ENCODE measurements at regions not wholly inside any gene's neighbourhood (a gene's known extent, or its start where the extent isn't known, plus 50 kb on each side); places are given as distances from the start of the nearest gene placed in this dataset.

- TF ChIP-seq CTCF (IDR thresholded peaks at IDR 0.05) = no peak
- Histone ChIP-seq H3K4me1 (no peaks in the 10 kb centered on the region), H3K27me3 (ENCODE audit: control insufficient read depth, insufficient read depth, low read length) (no peaks in the 10 kb centered on the region), H3K9me3 (ENCODE audit: control insufficient read depth, low read length) (no peaks in the 10 kb centered on the region), H2AFZ (no peak overlapping the region), H3K4me3 (ENCODE audit: low read depth, low read length) (no peak overlapping the region), H3K9ac (no peak overlapping the region), H3K4me2 (ENCODE audit: low read length) (no peak overlapping the region), H3K27ac (no peak overlapping the region), H3K79me2 (no peaks in the 10 kb centered on the region), H3K36me3 (ENCODE audit: control insufficient read depth, insufficient read depth, low read length) (no peaks in the 10 kb centered on the region)
These were observed 393.5 kb upstream of the JARID2 start for GRCh38 chr6:14852375-14852774.

GRCh38 chr6:14856177-14856576 is 389.7 kb upstream of the JARID2 start:
- no peak overlapping the region for H3K9ac ChIP-seq
- no peaks in the 10 kb centered on the region for H3K9me3 ChIP-seq (ENCODE audit: control insufficient read depth, low read length)
- H3K4me3 ChIP-seq (ENCODE audit: low read depth, low read length) = no peak overlapping the region
- no peak overlapping the region for H2AFZ ChIP-seq
- H3K4me1 ChIP-seq = no peaks in the 10 kb centered on the region
- H3K27me3 ChIP-seq (ENCODE audit: control insufficient read depth, insufficient read depth, low read length) = no peaks in the 10 kb centered on the region
- H3K4me2 ChIP-seq (ENCODE audit: low read length) = no peak overlapping the region
- H3K27ac ChIP-seq = no peak overlapping the region
- H3K36me3 ChIP-seq (ENCODE audit: control insufficient read depth, insufficient read depth, low read length) = no peaks in the 10 kb centered on the region
- no peak for TF ChIP-seq CTCF (IDR thresholded peaks at IDR 0.05)
- no peaks in the 10 kb centered on the region for H3K79me2 ChIP-seq

GRCh38 chr6:14857001-14857400 is 388.9 kb upstream of the JARID2 start:
- no peak for TF ChIP-seq CTCF (IDR thresholded peaks at IDR 0.05)
- no peak overlapping the region for H3K9ac ChIP-seq
- H2AFZ ChIP-seq = no peak overlapping the region
- H3K4me1 ChIP-seq = no peaks in the 10 kb centered on the region
- H3K9me3 ChIP-seq (ENCODE audit: control insufficient read depth, low read length) = no peaks in the 10 kb centered on the region
- H3K36me3 ChIP-seq (ENCODE audit: control insufficient read depth, insufficient read depth, low read length) = no peaks in the 10 kb centered on the region
- H3K27me3 ChIP-seq (ENCODE audit: control insufficient read depth, insufficient read depth, low read length) = no peaks in the 10 kb centered on the region
- H3K79me2 ChIP-seq = no peaks in the 10 kb centered on the region
- no peak overlapping the region for H3K4me2 ChIP-seq (ENCODE audit: low read length)
- H3K4me3 ChIP-seq (ENCODE audit: low read depth, low read length) = no peak overlapping the region
- no peak overlapping the region for H3K27ac ChIP-seq

DNA sequence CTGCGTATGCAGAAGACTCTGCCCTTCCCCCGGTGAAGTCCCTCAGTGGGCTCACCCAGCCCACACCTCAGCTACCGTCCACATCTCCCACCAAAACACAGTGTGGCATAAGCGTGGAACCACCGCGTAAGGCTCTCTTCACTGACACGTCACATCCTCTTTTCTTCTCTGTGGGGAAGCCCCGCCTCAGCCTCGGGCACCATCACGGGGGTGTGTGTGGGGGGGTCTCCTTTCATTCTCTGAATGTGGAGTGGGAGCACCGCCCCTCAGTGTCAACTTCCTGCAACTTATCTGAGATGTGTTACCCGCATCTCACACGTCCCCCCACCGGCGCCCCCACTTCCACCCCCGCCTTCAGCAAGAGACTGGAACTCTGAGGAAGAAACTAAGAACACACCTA is 388.4 kb upstream of the JARID2 start:
- H3K9ac ChIP-seq = no peak overlapping the region
- no peak overlapping the region for H2AFZ ChIP-seq
- no peak for TF ChIP-seq CTCF (IDR thresholded peaks at IDR 0.05)
- no peak overlapping the region for H3K27ac ChIP-seq
- H3K4me2 ChIP-seq (ENCODE audit: low read length) = no peak overlapping the region
- no peaks in the 10 kb centered on the region for H3K36me3 ChIP-seq (ENCODE audit: control insufficient read depth, insufficient read depth, low read length)
- no peaks in the 10 kb centered on the region for H3K4me1 ChIP-seq
- no peak overlapping the region for H3K4me3 ChIP-seq (ENCODE audit: low read depth, low read length)
- H3K9me3 ChIP-seq (ENCODE audit: control insufficient read depth, low read length) = no peaks in the 10 kb centered on the region
- no peaks in the 10 kb centered on the region for H3K27me3 ChIP-seq (ENCODE audit: control insufficient read depth, insufficient read depth, low read length)
- H3K79me2 ChIP-seq = no peaks in the 10 kb centered on the region

DNA sequence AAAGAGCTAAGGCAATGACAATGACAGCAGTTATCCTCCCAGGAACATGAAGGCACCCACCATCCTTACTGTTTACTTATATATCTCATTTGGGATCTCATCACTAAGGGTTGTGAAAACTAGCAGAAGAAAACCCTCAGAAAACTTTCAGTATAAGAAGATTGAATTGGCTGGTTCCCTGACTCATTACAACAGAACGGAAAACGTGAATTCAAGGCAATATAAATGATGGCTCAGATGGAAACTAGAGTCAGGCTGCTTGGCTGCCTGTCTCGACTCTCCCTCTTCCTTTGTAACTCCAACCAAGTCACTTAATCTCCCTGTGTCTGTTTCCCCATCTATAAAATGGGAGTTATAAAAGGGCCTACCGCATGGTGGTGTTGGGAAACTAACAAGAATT is 387.1 kb upstream of the JARID2 start:
- Histone ChIP-seq H3K36me3 (ENCODE audit: control insufficient read depth, insufficient read depth, low read length) (no peaks in the 10 kb centered on the region), H3K9ac (no peak overlapping the region), H3K27me3 (ENCODE audit: control insufficient read depth, insufficient read depth, low read length) (no peaks in the 10 kb centered on the region), H2AFZ (no peak overlapping the region), H3K4me3 (ENCODE audit: low read depth, low read length) (no peak overlapping the region), H3K27ac (no peak overlapping the region), H3K9me3 (ENCODE audit: control insufficient read depth, low read length) (no peaks in the 10 kb centered on the region), H3K4me2 (ENCODE audit: low read length) (no peak overlapping the region), H3K4me1 (no peaks in the 10 kb centered on the region), H3K79me2 (no peaks in the 10 kb centered on the region)
- no peak for TF ChIP-seq CTCF (IDR thresholded peaks at IDR 0.05)

Measured in parathyroid adenoma (tissue), 2 donors.